Endothelial cell of umbilical vein (primary cell): ENCODE measurements at regions not wholly inside any gene's neighbourhood (a gene's known extent, or its start where the extent isn't known, plus 50 kb on each side); places are given as distances from the start of the nearest gene placed in this dataset.

ENCODE experiments used
- BruUV-seq: library from RNA; stranded (reverse); fragments of 400-500 nt; replicated peaks from 2 replicates; lab custom pipeline; 2021; lab: Mats Ljungman, UMichigan
- CTCF ChIA-PET: fragments of 300-600, 350-600 bp; sonication (Branson Sonifier 250); formaldehyde crosslinking; loops from one replicate; lab custom pipeline; 2021; ENCODE audit warnings: antibody characterized with exemption, inconsistent platforms; lab: Charles Lee
- POLR2A ChIA-PET: fragments of 300-600, 350-600 bp; sonication (Branson Sonifier 250); formaldehyde crosslinking; loops from one replicate; lab custom pipeline; 2021; ENCODE audit warnings: antibody characterized with exemption, inconsistent platforms; lab: Charles Lee
- DNase-seq: peaks from one replicate; pipeline ENCODE4 v3.0.0-alpha.2; 2011; ENCODE audit warnings: low read depth, low spot score
- FAIRE-seq: peaks from 2 replicates; lab custom pipeline; 2011; peaks lifted over from hg19 to GRCh38; lab: Jason Lieb, UNC
- H2AFZ ChIP-seq: 2 replicates; pipeline ENCODE4 v1.6.0; 2012; ENCODE audit warnings: low read depth, low read length, control low read depth, inconsistent platforms
- H3K27ac ChIP-seq: 2 replicates; pipeline ENCODE4 v1.5.1; 2011; ENCODE audit warnings: low read depth, mild to moderate bottlenecking, control low read depth, low read length, moderate library complexity; ENCODE audit not compliant: insufficient read depth
- H3K27me3 ChIP-seq, 2 experiments: 2 replicates each; pipeline versions ENCODE4 v1.6.0 to v1.6.1; 2011; ENCODE audit warnings: low read length in 2 of 2, mixed read lengths in 1 of 2; ENCODE audit not compliant: control insufficient read depth in 2 of 2, insufficient read depth in 2 of 2
- H3K36me3 ChIP-seq, 2 experiments: 2 replicates in 1 of 2; 3 replicates in 1 of 2; pipeline ENCODE4 v1.5.1; 2011; ENCODE audit warnings: low read length in 2 of 2, mild to moderate bottlenecking in 1 of 2, moderate library complexity in 1 of 2; ENCODE audit not compliant: control insufficient read depth in 2 of 2, insufficient read depth in 2 of 2; ENCODE audit errors: extremely low read depth in 1 of 2
- H3K4me1 ChIP-seq: 3 replicates; pipeline ENCODE4 v1.5.1; 2011; ENCODE audit warnings: mild to moderate bottlenecking, low read length; ENCODE audit not compliant: control insufficient read depth, insufficient read depth; ENCODE audit errors: extremely low read depth
- H3K4me2 ChIP-seq: 2 replicates; pipeline ENCODE4 v1.6.1; 2011; ENCODE audit warnings: low read length, control low read depth, mixed read lengths; ENCODE audit not compliant: insufficient read depth
- H3K4me3 ChIP-seq, 3 experiments: fragments of 200-600 bp in 1 of 3; sonication (generic), shearing (Covaris generic) in 1 of 3; replicated peaks in 1 of 3; 2 replicates each; pipeline ENCODE4 v1.5.1; 2011 to 2016; ENCODE audit warnings: control low read depth in 3 of 3, low read length in 3 of 3, mild to moderate bottlenecking in 2 of 3, inconsistent platforms in 1 of 3, low read depth in 1 of 3, moderate library complexity in 1 of 3; ENCODE audit not compliant: insufficient read depth in 1 of 3
- H3K79me2 ChIP-seq: 2 replicates; pipeline ENCODE4 v1.6.0; 2012; ENCODE audit warnings: low read length, inconsistent platforms; ENCODE audit not compliant: control insufficient read depth, insufficient read depth
- H3K9ac ChIP-seq: replicated peaks from 2 replicates; pipeline ENCODE3; 2011; ENCODE audit warnings: low read length, control low read depth; ENCODE audit not compliant: insufficient read depth; ENCODE audit errors: extremely low read depth
- H3K9me1 ChIP-seq: replicated peaks from 3 replicates; pipeline ENCODE4 v1.6.0; 2011; ENCODE audit warnings: mild to moderate bottlenecking, low read length; ENCODE audit not compliant: control insufficient read depth, insufficient read depth; ENCODE audit errors: extremely low read depth
- H3K9me3 ChIP-seq: replicated peaks from 2 replicates; pipeline ENCODE4 v1.5.1; 2012; ENCODE audit warnings: low read length, inconsistent platforms; ENCODE audit not compliant: control insufficient read depth, insufficient read depth
- H4K20me1 ChIP-seq: replicated peaks from 2 replicates; pipeline ENCODE3; 2011; ENCODE audit warnings: mild to moderate bottlenecking, low read length; ENCODE audit not compliant: control insufficient read depth, insufficient read depth; ENCODE audit errors: extremely low read depth
- CTCF ChIP-seq, 2 donors: IDR thresholded peaks; 1 replicate in 1 of 2; 2 replicates in 1 of 2; pipeline ENCODE4 v1.5.1; 2011; ENCODE audit warnings: low read length in 2 of 2, mild to moderate bottlenecking in 2 of 2, moderate library complexity in 2 of 2, control low read depth in 1 of 2, inconsistent platforms in 1 of 2, low read depth in 1 of 2; ENCODE audit not compliant: insufficient read depth in 1 of 2; ENCODE audit errors: extremely low read depth in 1 of 2
- EZH2 ChIP-seq: IDR thresholded peaks from 2 replicates; pipeline ENCODE4 v1.6.1; 2012; ENCODE audit warnings: borderline replicate concordance, low read depth, mild to moderate bottlenecking, moderate library complexity, low read length, inconsistent platforms; ENCODE audit not compliant: severe bottlenecking
- FOS ChIP-seq: IDR thresholded peaks from 2 replicates; pipeline ENCODE4 v1.6.1; 2011; ENCODE audit warnings: mild to moderate bottlenecking, low read length, moderate library complexity, borderline replicate concordance; ENCODE audit not compliant: insufficient read depth
- GATA2 ChIP-seq: IDR thresholded peaks from 2 replicates; pipeline ENCODE4 v1.7.0; 2011; ENCODE audit warnings: low read depth, mild to moderate bottlenecking, moderate library complexity, mixed read lengths, low read length; ENCODE audit not compliant: insufficient read length, insufficient read depth
- JUN ChIP-seq: IDR thresholded peaks from 2 replicates; pipeline ENCODE4 v1.6.1; 2011; ENCODE audit warnings: borderline replicate concordance, low read depth; ENCODE audit not compliant: insufficient read length, insufficient read depth
- MAX ChIP-seq: IDR thresholded peaks from 2 replicates; pipeline ENCODE4 v1.6.1; 2011; ENCODE audit not compliant: insufficient read depth, insufficient read length
- MYC ChIP-seq: IDR thresholded peaks from one replicate; pipeline ENCODE4 v1.6.1; 2011; ENCODE audit warnings: mild to moderate bottlenecking, low read depth, low read length
- POLR2A ChIP-seq: IDR thresholded peaks from 2 replicates; pipeline ENCODE4 v1.6.1; 2012; ENCODE audit warnings: low read depth, mild to moderate bottlenecking, control low read depth, low read length
- POLR2AphosphoS5 ChIP-seq: IDR thresholded peaks from 2 replicates; pipeline ENCODE4 v1.6.1; 2012; ENCODE audit warnings: low read depth, mild to moderate bottlenecking, control low read depth, low read length, moderate library complexity; ENCODE audit not compliant: insufficient read depth
- dilution Hi-C: fragments of 300-500 bp; cut with MboI; formaldehyde crosslinking; loops from one replicate; pipeline ENCODE4 v1.15.0; 2019; ENCODE audit warnings: low sequenced_read_pairs; ENCODE audit not compliant: extremely low pct_ligation_motif_present
- intact Hi-C: fragments of 100-400 bp; cut with micrococcal nuclease; formaldehyde crosslinking; loops from one replicate; pipeline ENCODE4 v1.10.0; 2022

GRCh38 chr1:82689217-82689616 is 888.5 kb downstream of the ADGRL2 start:
- POLR2A ChIA-PET = no interaction called here
- dilution Hi-C loops = no loop called here
- Histone ChIP-seq H3K4me1 (no peaks in the 10 kb centered on the region), H3K79me2 (no peaks in the 10 kb centered on the region), H3K4me3 (no peak overlapping the region), H3K4me2 (no peak overlapping the region), H3K9me3 (no peaks in the 10 kb centered on the region), H2AFZ (no peak overlapping the region), H3K36me3 (no peaks in the 10 kb centered on the region), H3K27ac (no peak overlapping the region), H3K9me1 (no peaks in the 10 kb centered on the region), H3K27me3 (no peaks in the 10 kb centered on the region), H4K20me1 (no peaks in the 10 kb centered on the region), H3K9ac (no peak overlapping the region)
- TF ChIP-seq MYC = no peak
- no peak for TF ChIP-seq EZH2
- TF ChIP-seq POLR2AphosphoS5 = no peak
- TF ChIP-seq POLR2A = no peak
- no peak for TF ChIP-seq GATA2
- no TSS peak for BruUV-seq
- CTCF ChIA-PET = no interaction called here
- no peak for DNase-seq
- intact Hi-C loops = no loop called here
- FAIRE-seq = no peak

GRCh38 chr1:82686774-82687173 is 886.0 kb downstream of the ADGRL2 start:
- Histone ChIP-seq H4K20me1 (no peaks in the 10 kb centered on the region), H2AFZ (no peak overlapping the region), H3K9ac (no peak overlapping the region), H3K4me3 (no peak overlapping the region), H3K4me1 (no peaks in the 10 kb centered on the region), H3K9me3 (no peaks in the 10 kb centered on the region), H3K27ac (no peak overlapping the region), H3K27me3 (no peaks in the 10 kb centered on the region), H3K9me1 (no peaks in the 10 kb centered on the region), H3K4me2 (no peak overlapping the region), H3K79me2 (no peaks in the 10 kb centered on the region), H3K36me3 (no peaks in the 10 kb centered on the region)
- TF ChIP-seq EZH2 (no peak), POLR2AphosphoS5 (no peak), JUN (no peak), MYC (no peak), POLR2A (no peak), CTCF (IDR thresholded peaks at IDR 0.05; ENCODE audit: extremely low read depth in 1 of 2, insufficient read depth in 1 of 2, low read depth in 1 of 2, low read length in 2 of 2) (no peak), FOS (no peak), GATA2 (no peak), MAX (no peak)
- dilution Hi-C loops = no loop called here
- no TSS peak for BruUV-seq
- FAIRE-seq (no peak), DNase-seq (no peak)
- intact Hi-C loops = no loop called here
- POLR2A ChIA-PET = no interaction called here
- CTCF ChIA-PET = no interaction called here
